Endothelial cell of umbilical vein (primary cell): ENCODE measurements at regions not wholly inside any gene's neighbourhood (a gene's known extent, or its start where the extent isn't known, plus 50 kb on each side); places are given as distances from the start of the nearest gene placed in this dataset.

Experiments used
- BruUV-seq: library from RNA; stranded (reverse); fragments of 400-500 nt; replicated peaks from 2 replicates; lab custom pipeline; 2021; lab: Mats Ljungman, UMichigan
- CTCF ChIA-PET: fragments of 300-600, 350-600 bp; sonication (Branson Sonifier 250); formaldehyde crosslinking; loops from one replicate; lab custom pipeline; 2021; ENCODE audit warnings: antibody characterized with exemption, inconsistent platforms; lab: Charles Lee
- POLR2A ChIA-PET: fragments of 300-600, 350-600 bp; sonication (Branson Sonifier 250); formaldehyde crosslinking; loops from one replicate; lab custom pipeline; 2021; ENCODE audit warnings: antibody characterized with exemption, inconsistent platforms; lab: Charles Lee
- DNase-seq: peaks from one replicate; pipeline ENCODE4 v3.0.0-alpha.2; 2011; ENCODE audit warnings: low read depth, low spot score
- FAIRE-seq: peaks from 2 replicates; lab custom pipeline; 2011; peaks lifted over from hg19 to GRCh38; lab: Jason Lieb, UNC
- H2AFZ ChIP-seq: 2 replicates; pipeline ENCODE4 v1.6.0; 2012; ENCODE audit warnings: low read depth, low read length, control low read depth, inconsistent platforms
- H3K27ac ChIP-seq: 2 replicates; pipeline ENCODE4 v1.5.1; 2011; ENCODE audit warnings: low read depth, mild to moderate bottlenecking, control low read depth, low read length, moderate library complexity; ENCODE audit not compliant: insufficient read depth
- H3K27me3 ChIP-seq, 2 experiments: 2 replicates each; pipeline versions ENCODE4 v1.6.0 to v1.6.1; 2011; ENCODE audit warnings: low read length in 2 of 2, mixed read lengths in 1 of 2; ENCODE audit not compliant: control insufficient read depth in 2 of 2, insufficient read depth in 2 of 2
- H3K36me3 ChIP-seq, 2 experiments: 2 replicates in 1 of 2; 3 replicates in 1 of 2; pipeline ENCODE4 v1.5.1; 2011; ENCODE audit warnings: low read length in 2 of 2, mild to moderate bottlenecking in 1 of 2, moderate library complexity in 1 of 2; ENCODE audit not compliant: control insufficient read depth in 2 of 2, insufficient read depth in 2 of 2; ENCODE audit errors: extremely low read depth in 1 of 2
- H3K4me1 ChIP-seq: 3 replicates; pipeline ENCODE4 v1.5.1; 2011; ENCODE audit warnings: mild to moderate bottlenecking, low read length; ENCODE audit not compliant: control insufficient read depth, insufficient read depth; ENCODE audit errors: extremely low read depth
- H3K4me2 ChIP-seq: 2 replicates; pipeline ENCODE4 v1.6.1; 2011; ENCODE audit warnings: low read length, control low read depth, mixed read lengths; ENCODE audit not compliant: insufficient read depth
- H3K4me3 ChIP-seq, 3 experiments: fragments of 200-600 bp in 1 of 3; sonication (generic), shearing (Covaris generic) in 1 of 3; replicated peaks in 1 of 3; 2 replicates each; pipeline ENCODE4 v1.5.1; 2011 to 2016; ENCODE audit warnings: control low read depth in 3 of 3, low read length in 3 of 3, mild to moderate bottlenecking in 2 of 3, inconsistent platforms in 1 of 3, low read depth in 1 of 3, moderate library complexity in 1 of 3; ENCODE audit not compliant: insufficient read depth in 1 of 3
- H3K79me2 ChIP-seq: 2 replicates; pipeline ENCODE4 v1.6.0; 2012; ENCODE audit warnings: low read length, inconsistent platforms; ENCODE audit not compliant: control insufficient read depth, insufficient read depth
- H3K9ac ChIP-seq: replicated peaks from 2 replicates; pipeline ENCODE3; 2011; ENCODE audit warnings: low read length, control low read depth; ENCODE audit not compliant: insufficient read depth; ENCODE audit errors: extremely low read depth
- H3K9me1 ChIP-seq: replicated peaks from 3 replicates; pipeline ENCODE4 v1.6.0; 2011; ENCODE audit warnings: mild to moderate bottlenecking, low read length; ENCODE audit not compliant: control insufficient read depth, insufficient read depth; ENCODE audit errors: extremely low read depth
- H3K9me3 ChIP-seq: replicated peaks from 2 replicates; pipeline ENCODE4 v1.5.1; 2012; ENCODE audit warnings: low read length, inconsistent platforms; ENCODE audit not compliant: control insufficient read depth, insufficient read depth
- H4K20me1 ChIP-seq: replicated peaks from 2 replicates; pipeline ENCODE3; 2011; ENCODE audit warnings: mild to moderate bottlenecking, low read length; ENCODE audit not compliant: control insufficient read depth, insufficient read depth; ENCODE audit errors: extremely low read depth
- CTCF ChIP-seq, 2 donors: IDR thresholded peaks; 1 replicate in 1 of 2; 2 replicates in 1 of 2; pipeline ENCODE4 v1.5.1; 2011; ENCODE audit warnings: low read length in 2 of 2, mild to moderate bottlenecking in 2 of 2, moderate library complexity in 2 of 2, control low read depth in 1 of 2, inconsistent platforms in 1 of 2, low read depth in 1 of 2; ENCODE audit not compliant: insufficient read depth in 1 of 2; ENCODE audit errors: extremely low read depth in 1 of 2
- EZH2 ChIP-seq: IDR thresholded peaks from 2 replicates; pipeline ENCODE4 v1.6.1; 2012; ENCODE audit warnings: borderline replicate concordance, low read depth, mild to moderate bottlenecking, moderate library complexity, low read length, inconsistent platforms; ENCODE audit not compliant: severe bottlenecking
- FOS ChIP-seq: IDR thresholded peaks from 2 replicates; pipeline ENCODE4 v1.6.1; 2011; ENCODE audit warnings: mild to moderate bottlenecking, low read length, moderate library complexity, borderline replicate concordance; ENCODE audit not compliant: insufficient read depth
- GATA2 ChIP-seq: IDR thresholded peaks from 2 replicates; pipeline ENCODE4 v1.7.0; 2011; ENCODE audit warnings: low read depth, mild to moderate bottlenecking, moderate library complexity, mixed read lengths, low read length; ENCODE audit not compliant: insufficient read length, insufficient read depth
- JUN ChIP-seq: IDR thresholded peaks from 2 replicates; pipeline ENCODE4 v1.6.1; 2011; ENCODE audit warnings: borderline replicate concordance, low read depth; ENCODE audit not compliant: insufficient read length, insufficient read depth
- MAX ChIP-seq: IDR thresholded peaks from 2 replicates; pipeline ENCODE4 v1.6.1; 2011; ENCODE audit not compliant: insufficient read depth, insufficient read length
- MYC ChIP-seq: IDR thresholded peaks from one replicate; pipeline ENCODE4 v1.6.1; 2011; ENCODE audit warnings: mild to moderate bottlenecking, low read depth, low read length
- POLR2A ChIP-seq: IDR thresholded peaks from 2 replicates; pipeline ENCODE4 v1.6.1; 2012; ENCODE audit warnings: low read depth, mild to moderate bottlenecking, control low read depth, low read length
- POLR2AphosphoS5 ChIP-seq: IDR thresholded peaks from 2 replicates; pipeline ENCODE4 v1.6.1; 2012; ENCODE audit warnings: low read depth, mild to moderate bottlenecking, control low read depth, low read length, moderate library complexity; ENCODE audit not compliant: insufficient read depth
- dilution Hi-C: fragments of 300-500 bp; cut with MboI; formaldehyde crosslinking; loops from one replicate; pipeline ENCODE4 v1.15.0; 2019; ENCODE audit warnings: low sequenced_read_pairs; ENCODE audit not compliant: extremely low pct_ligation_motif_present
- intact Hi-C: fragments of 100-400 bp; cut with micrococcal nuclease; formaldehyde crosslinking; loops from one replicate; pipeline ENCODE4 v1.10.0; 2022

GRCh38 chr12:47602325-47602724 lies 103.5 kb downstream of the RPAP3 start:
- Histone ChIP-seq H2AFZ (no peak overlapping the region), H3K9me3 (no peaks in the 10 kb centered on the region), H3K4me2 (no peak overlapping the region), H3K27ac (no peak overlapping the region), H3K9ac (no peak overlapping the region), H3K4me3 (no peak overlapping the region), H3K36me3 (no peaks in the 10 kb centered on the region), H4K20me1 (no peaks in the 10 kb centered on the region), H3K27me3 (no peaks in the 10 kb centered on the region), H3K4me1 (peaks cover 10% of the 10 kb centered on the region), H3K9me1 (no peaks in the 10 kb centered on the region), H3K79me2 (no peaks in the 10 kb centered on the region)
- BruUV-seq = no TSS peak
- intact Hi-C loops (no loop called here), dilution Hi-C loops (no loop called here)
- FAIRE-seq = no peak
- ChIA-PET CTCF (interaction anchor here (1.4 kb wide), 1 partner anchor 35 kb away, joined by 6 read pairs; no protein-coding TSS in a partner anchor), POLR2A (no interaction called here)
- TF ChIP-seq JUN (no peak), FOS (no peak), POLR2AphosphoS5 (no peak)
- peak; percentile 35 for DNase-seq

GRCh38 chr12:47601071-47601470 lies 104.8 kb downstream of the RPAP3 start:
- Histone ChIP-seq H3K9me1 (no peaks in the 10 kb centered on the region), H3K9me3 (no peaks in the 10 kb centered on the region), H3K27me3 (no peaks in the 10 kb centered on the region), H2AFZ (no peak overlapping the region), H3K27ac (no peak overlapping the region), H4K20me1 (no peaks in the 10 kb centered on the region), H3K4me1 (peaks cover 10% of the 10 kb centered on the region), H3K36me3 (no peaks in the 10 kb centered on the region), H3K9ac (no peak overlapping the region), H3K4me2 (no peak overlapping the region), H3K79me2 (no peaks in the 10 kb centered on the region), H3K4me3 (no peak overlapping the region)
- FAIRE-seq (no peak), DNase-seq (no peak)
- CTCF ChIA-PET = interaction anchor here (0.9 to 1.4 kb wide), 3 partner anchors 16 to 36 kb away, joined by 3 to 6 read pairs (median 3); no protein-coding TSS in a partner anchor
- dilution Hi-C loops = no loop called here
- BruUV-seq = no TSS peak
- TF ChIP-seq MYC = no peak
- no peak for TF ChIP-seq MAX
- TF ChIP-seq GATA2 = no peak
- TF ChIP-seq EZH2 = no peak
- TF ChIP-seq POLR2AphosphoS5 = no peak
- no peak for TF ChIP-seq FOS
- no peak for TF ChIP-seq CTCF (IDR thresholded peaks at IDR 0.05; ENCODE audit: extremely low read depth in 1 of 2, insufficient read depth in 1 of 2, low read depth in 1 of 2, low read length in 2 of 2)
- no peak for TF ChIP-seq POLR2A
- no peak for TF ChIP-seq JUN
- POLR2A ChIA-PET = no interaction called here
- intact Hi-C loops = no loop called here
